ENCODE measurements at regions not wholly inside any gene's neighbourhood (a gene's known extent, or its start where the extent isn't known, plus 50 kb on each side); places are given as distances from the start of the nearest gene placed in this dataset.
"Not testable (repeated sequence)": the region's sequence is repeated elsewhere in the genome, so short reads cannot be mapped to it uniquely, and the experiment has no call there.

GRCh38 chr18:47691611-47692010 is 238.8 kb downstream of the SMAD2 start:
- no peak for DNase-seq
- no peaks in the 10 kb centered on the region for H3K4me1 ChIP-seq (ENCODE audit: low read depth)
- ATAC-seq = no peak
- intact Hi-C loops (cut with DNase I, micrococcal nuclease) = no loop called here
- TF ChIP-seq CTCF (IDR thresholded peaks at IDR 0.05) = no peak
- H3K36me3 ChIP-seq (ENCODE audit: low read depth) = no peaks in the 10 kb centered on the region
- H3K9me3 ChIP-seq = no peaks in the 10 kb centered on the region
- H3K4me3 ChIP-seq = no peak overlapping the region

GRCh38 chr18:47690778-47691177 is 239.7 kb downstream of the SMAD2 start:
- H3K4me1 ChIP-seq (ENCODE audit: low read depth); DNase-seq: not testable (repeated sequence)

GRCh38 chr18:47689371-47689770 is 241.1 kb downstream of the SMAD2 start:
- H3K9me3 ChIP-seq = no peaks in the 10 kb centered on the region
- no peaks in the 10 kb centered on the region for H3K4me1 ChIP-seq (ENCODE audit: low read depth)
- H3K36me3 ChIP-seq (ENCODE audit: low read depth) = no peaks in the 10 kb centered on the region
- intact Hi-C loops (cut with DNase I, micrococcal nuclease) = no loop called here
- no peak overlapping the region for H3K4me3 ChIP-seq
- ATAC-seq (no peak), DNase-seq (no peak)
- TF ChIP-seq CTCF (IDR thresholded peaks at IDR 0.05) = no peak

More at GRCh38 chr18:47690778-47691177, 239.7 kb downstream of the SMAD2 start:
- H3K9me3 ChIP-seq; intact Hi-C loops (cut with DNase I, micrococcal nuclease); ATAC-seq; H3K4me3 ChIP-seq; H3K36me3 ChIP-seq (ENCODE audit: low read depth): not testable (repeated sequence)

- Histone ChIP-seq H3K4me1 (ENCODE audit: low read depth) (no peaks in the 10 kb centered on the region), H3K4me3 (no peak overlapping the region), H3K36me3 (ENCODE audit: low read depth) (no peaks in the 10 kb centered on the region), H3K9me3 (no peaks in the 10 kb centered on the region)
- TF ChIP-seq CTCF (IDR thresholded peaks at IDR 0.05) = no peak
- ATAC-seq (no peak), DNase-seq (no peak)
- intact Hi-C loops (cut with DNase I, micrococcal nuclease) = no loop called here
Observed at GRCh38 chr18:47686806-47687205, 243.7 kb downstream of the SMAD2 start.

- Histone ChIP-seq H3K4me1 (ENCODE audit: low read depth) (no peaks in the 10 kb centered on the region), H3K4me3 (no peak overlapping the region), H3K9me3 (no peaks in the 10 kb centered on the region), H3K36me3 (ENCODE audit: low read depth) (no peaks in the 10 kb centered on the region)
- DNase-seq (no peak), ATAC-seq (no peak)
- intact Hi-C loops (cut with DNase I, micrococcal nuclease) = no loop called here
- TF ChIP-seq CTCF (IDR thresholded peaks at IDR 0.05) = no peak
Observed at GRCh38 chr18:47683774-47684173, 246.7 kb downstream of the SMAD2 start.

GRCh38 chr18:47682876-47683275 is 247.6 kb downstream of the SMAD2 start:
- Histone ChIP-seq H3K4me1 (ENCODE audit: low read depth) (no peaks in the 10 kb centered on the region), H3K9me3 (no peaks in the 10 kb centered on the region), H3K4me3 (no peak overlapping the region), H3K36me3 (ENCODE audit: low read depth) (no peaks in the 10 kb centered on the region)
- no peak for TF ChIP-seq CTCF (IDR thresholded peaks at IDR 0.05)
- DNase-seq (no peak), ATAC-seq (no peak)
- intact Hi-C loops (cut with DNase I, micrococcal nuclease) = no loop called here
